Transverse colon (tissue), 4 donors: ENCODE measurements at regions not wholly inside any gene's neighbourhood (a gene's known extent, or its start where the extent isn't known, plus 50 kb on each side); places are given as distances from the start of the nearest gene placed in this dataset.

Experiments used
- EP300 ChIP-seq: sonication (generic); formaldehyde crosslinking; IDR thresholded peaks from one replicate; pipeline ENCODE4 v1.6.1; 2017; ENCODE audit warnings: antibody characterized with exemption, low read depth
- POLR2A ChIP-seq: fragments of 450-650 bp; IDR thresholded peaks from one replicate; pipeline ENCODE4 v1.6.1; 2016; ENCODE audit warnings: antibody characterized with exemption, mild to moderate bottlenecking, moderate library complexity
- POLR2AphosphoS5 ChIP-seq, 3 donors: sonication (generic); formaldehyde crosslinking; IDR thresholded peaks; one replicate each; pipeline ENCODE4 v1.6.1; 2016; ENCODE audit warnings: antibody characterized with exemption in 3 of 3
- TF ChIP-seq, protein P1 (sequence below), 5 experiments: fragments of 200-600 bp in 3 of 5; fragments of 450-650 bp in 2 of 5; sonication (generic) in 3 of 5; IDR thresholded peaks; 1 replicate in 2 of 5; 2 replicates in 3 of 5; pipeline ENCODE4 v1.5.1; 2016 to 2017; ENCODE audit warnings: antibody characterized with exemption in 5 of 5, inconsistent platforms in 3 of 5, mild to moderate bottlenecking in 2 of 5, moderate library complexity in 1 of 5

DNA sequence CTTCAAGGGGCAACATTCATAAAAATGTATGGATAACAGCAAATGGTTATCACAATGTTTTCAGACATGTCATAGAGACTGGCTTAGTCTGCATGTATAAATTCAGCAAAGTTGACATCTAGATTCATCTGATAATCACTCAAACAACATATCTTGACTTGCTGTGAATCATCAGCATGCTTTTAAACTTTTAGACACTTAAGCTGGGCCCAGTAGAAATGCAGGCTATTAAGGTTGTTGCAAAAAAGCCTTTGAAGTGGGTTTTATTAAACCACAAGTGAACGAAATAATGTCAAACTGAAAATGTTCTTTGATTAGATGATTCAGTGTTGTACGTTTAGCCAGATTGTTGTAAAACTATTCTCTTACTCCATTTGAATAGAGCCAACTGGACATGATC lies 759.6 kb downstream of the NXPH1 start:
- TF ChIP-seq POLR2A: no peak
- TF ChIP-seq, protein P1, sequence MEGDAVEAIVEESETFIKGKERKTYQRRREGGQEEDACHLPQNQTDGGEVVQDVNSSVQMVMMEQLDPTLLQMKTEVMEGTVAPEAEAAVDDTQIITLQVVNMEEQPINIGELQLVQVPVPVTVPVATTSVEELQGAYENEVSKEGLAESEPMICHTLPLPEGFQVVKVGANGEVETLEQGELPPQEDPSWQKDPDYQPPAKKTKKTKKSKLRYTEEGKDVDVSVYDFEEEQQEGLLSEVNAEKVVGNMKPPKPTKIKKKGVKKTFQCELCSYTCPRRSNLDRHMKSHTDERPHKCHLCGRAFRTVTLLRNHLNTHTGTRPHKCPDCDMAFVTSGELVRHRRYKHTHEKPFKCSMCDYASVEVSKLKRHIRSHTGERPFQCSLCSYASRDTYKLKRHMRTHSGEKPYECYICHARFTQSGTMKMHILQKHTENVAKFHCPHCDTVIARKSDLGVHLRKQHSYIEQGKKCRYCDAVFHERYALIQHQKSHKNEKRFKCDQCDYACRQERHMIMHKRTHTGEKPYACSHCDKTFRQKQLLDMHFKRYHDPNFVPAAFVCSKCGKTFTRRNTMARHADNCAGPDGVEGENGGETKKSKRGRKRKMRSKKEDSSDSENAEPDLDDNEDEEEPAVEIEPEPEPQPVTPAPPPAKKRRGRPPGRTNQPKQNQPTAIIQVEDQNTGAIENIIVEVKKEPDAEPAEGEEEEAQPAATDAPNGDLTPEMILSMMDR (IDR thresholded peaks at IDR 0.05): no peak
- TF ChIP-seq EP300: no peak
- no peak for TF ChIP-seq POLR2AphosphoS5 (IDR thresholded peaks at IDR 0.05)
